Endothelial cell of umbilical vein (primary cell): ENCODE measurements at regions not wholly inside any gene's neighbourhood (a gene's known extent, or its start where the extent isn't known, plus 50 kb on each side); places are given as distances from the start of the nearest gene placed in this dataset.

Experiments
- BruUV-seq: library from RNA; stranded (reverse); fragments of 400-500 nt; replicated peaks from 2 replicates; lab custom pipeline; 2021; lab: Mats Ljungman, UMichigan
- CTCF ChIA-PET: fragments of 300-600, 350-600 bp; sonication (Branson Sonifier 250); formaldehyde crosslinking; loops from one replicate; lab custom pipeline; 2021; ENCODE audit warnings: antibody characterized with exemption, inconsistent platforms; lab: Charles Lee
- POLR2A ChIA-PET: fragments of 300-600, 350-600 bp; sonication (Branson Sonifier 250); formaldehyde crosslinking; loops from one replicate; lab custom pipeline; 2021; ENCODE audit warnings: antibody characterized with exemption, inconsistent platforms; lab: Charles Lee
- DNase-seq: peaks from one replicate; pipeline ENCODE4 v3.0.0-alpha.2; 2011; ENCODE audit warnings: low read depth, low spot score
- FAIRE-seq: peaks from 2 replicates; lab custom pipeline; 2011; peaks lifted over from hg19 to GRCh38; lab: Jason Lieb, UNC
- H2AFZ ChIP-seq: 2 replicates; pipeline ENCODE4 v1.6.0; 2012; ENCODE audit warnings: low read depth, low read length, control low read depth, inconsistent platforms
- H3K27ac ChIP-seq: 2 replicates; pipeline ENCODE4 v1.5.1; 2011; ENCODE audit warnings: low read depth, mild to moderate bottlenecking, control low read depth, low read length, moderate library complexity; ENCODE audit not compliant: insufficient read depth
- H3K27me3 ChIP-seq, 2 experiments: 2 replicates each; pipeline versions ENCODE4 v1.6.0 to v1.6.1; 2011; ENCODE audit warnings: low read length in 2 of 2, mixed read lengths in 1 of 2; ENCODE audit not compliant: control insufficient read depth in 2 of 2, insufficient read depth in 2 of 2
- H3K36me3 ChIP-seq, 2 experiments: 2 replicates in 1 of 2; 3 replicates in 1 of 2; pipeline ENCODE4 v1.5.1; 2011; ENCODE audit warnings: low read length in 2 of 2, mild to moderate bottlenecking in 1 of 2, moderate library complexity in 1 of 2; ENCODE audit not compliant: control insufficient read depth in 2 of 2, insufficient read depth in 2 of 2; ENCODE audit errors: extremely low read depth in 1 of 2
- H3K4me1 ChIP-seq: 3 replicates; pipeline ENCODE4 v1.5.1; 2011; ENCODE audit warnings: mild to moderate bottlenecking, low read length; ENCODE audit not compliant: control insufficient read depth, insufficient read depth; ENCODE audit errors: extremely low read depth
- H3K4me2 ChIP-seq: 2 replicates; pipeline ENCODE4 v1.6.1; 2011; ENCODE audit warnings: low read length, control low read depth, mixed read lengths; ENCODE audit not compliant: insufficient read depth
- H3K4me3 ChIP-seq, 3 experiments: fragments of 200-600 bp in 1 of 3; sonication (generic), shearing (Covaris generic) in 1 of 3; replicated peaks in 1 of 3; 2 replicates each; pipeline ENCODE4 v1.5.1; 2011 to 2016; ENCODE audit warnings: control low read depth in 3 of 3, low read length in 3 of 3, mild to moderate bottlenecking in 2 of 3, inconsistent platforms in 1 of 3, low read depth in 1 of 3, moderate library complexity in 1 of 3; ENCODE audit not compliant: insufficient read depth in 1 of 3
- H3K79me2 ChIP-seq: 2 replicates; pipeline ENCODE4 v1.6.0; 2012; ENCODE audit warnings: low read length, inconsistent platforms; ENCODE audit not compliant: control insufficient read depth, insufficient read depth
- H3K9ac ChIP-seq: replicated peaks from 2 replicates; pipeline ENCODE3; 2011; ENCODE audit warnings: low read length, control low read depth; ENCODE audit not compliant: insufficient read depth; ENCODE audit errors: extremely low read depth
- H3K9me1 ChIP-seq: replicated peaks from 3 replicates; pipeline ENCODE4 v1.6.0; 2011; ENCODE audit warnings: mild to moderate bottlenecking, low read length; ENCODE audit not compliant: control insufficient read depth, insufficient read depth; ENCODE audit errors: extremely low read depth
- H3K9me3 ChIP-seq: replicated peaks from 2 replicates; pipeline ENCODE4 v1.5.1; 2012; ENCODE audit warnings: low read length, inconsistent platforms; ENCODE audit not compliant: control insufficient read depth, insufficient read depth
- H4K20me1 ChIP-seq: replicated peaks from 2 replicates; pipeline ENCODE3; 2011; ENCODE audit warnings: mild to moderate bottlenecking, low read length; ENCODE audit not compliant: control insufficient read depth, insufficient read depth; ENCODE audit errors: extremely low read depth
- EZH2 ChIP-seq: IDR thresholded peaks from 2 replicates; pipeline ENCODE4 v1.6.1; 2012; ENCODE audit warnings: borderline replicate concordance, low read depth, mild to moderate bottlenecking, moderate library complexity, low read length, inconsistent platforms; ENCODE audit not compliant: severe bottlenecking
- FOS ChIP-seq: IDR thresholded peaks from 2 replicates; pipeline ENCODE4 v1.6.1; 2011; ENCODE audit warnings: mild to moderate bottlenecking, low read length, moderate library complexity, borderline replicate concordance; ENCODE audit not compliant: insufficient read depth
- GATA2 ChIP-seq: IDR thresholded peaks from 2 replicates; pipeline ENCODE4 v1.7.0; 2011; ENCODE audit warnings: low read depth, mild to moderate bottlenecking, moderate library complexity, mixed read lengths, low read length; ENCODE audit not compliant: insufficient read length, insufficient read depth
- JUN ChIP-seq: IDR thresholded peaks from 2 replicates; pipeline ENCODE4 v1.6.1; 2011; ENCODE audit warnings: borderline replicate concordance, low read depth; ENCODE audit not compliant: insufficient read length, insufficient read depth
- MYC ChIP-seq: IDR thresholded peaks from one replicate; pipeline ENCODE4 v1.6.1; 2011; ENCODE audit warnings: mild to moderate bottlenecking, low read depth, low read length
- POLR2A ChIP-seq: IDR thresholded peaks from 2 replicates; pipeline ENCODE4 v1.6.1; 2012; ENCODE audit warnings: low read depth, mild to moderate bottlenecking, control low read depth, low read length
- POLR2AphosphoS5 ChIP-seq: IDR thresholded peaks from 2 replicates; pipeline ENCODE4 v1.6.1; 2012; ENCODE audit warnings: low read depth, mild to moderate bottlenecking, control low read depth, low read length, moderate library complexity; ENCODE audit not compliant: insufficient read depth
- dilution Hi-C: fragments of 300-500 bp; cut with MboI; formaldehyde crosslinking; loops from one replicate; pipeline ENCODE4 v1.15.0; 2019; ENCODE audit warnings: low sequenced_read_pairs; ENCODE audit not compliant: extremely low pct_ligation_motif_present
- intact Hi-C: fragments of 100-400 bp; cut with micrococcal nuclease; formaldehyde crosslinking; loops from one replicate; pipeline ENCODE4 v1.10.0; 2022
- TF ChIP-seq, protein P1 (sequence below), 2 donors: IDR thresholded peaks; 1 replicate in 1 of 2; 2 replicates in 1 of 2; pipeline ENCODE4 v1.5.1; 2011; ENCODE audit warnings: low read length in 2 of 2, mild to moderate bottlenecking in 2 of 2, moderate library complexity in 2 of 2, control low read depth in 1 of 2, inconsistent platforms in 1 of 2, low read depth in 1 of 2; ENCODE audit not compliant: insufficient read depth in 1 of 2; ENCODE audit errors: extremely low read depth in 1 of 2
- TF ChIP-seq, protein P2 (sequence below): IDR thresholded peaks from 2 replicates; pipeline ENCODE4 v1.6.1; 2011; ENCODE audit not compliant: insufficient read depth, insufficient read length

DNA sequence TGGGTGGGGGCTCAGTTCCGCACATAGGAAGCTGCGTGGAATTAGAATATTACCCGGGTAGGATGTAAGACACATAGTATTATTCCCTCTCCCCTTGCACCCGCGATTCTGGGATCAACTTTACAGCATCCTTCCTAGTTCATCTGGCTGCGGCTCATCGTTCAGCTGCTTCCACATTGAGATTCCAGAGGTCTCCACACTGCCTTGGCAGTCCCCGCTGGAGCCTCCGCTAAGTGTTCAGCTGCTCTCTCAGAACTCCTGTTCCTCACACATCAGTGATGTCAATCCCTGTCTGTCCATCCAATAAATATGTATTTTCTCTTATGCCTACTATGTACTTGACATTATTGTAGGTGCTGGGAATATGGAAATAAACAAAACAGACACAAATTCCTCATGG lies 135.6 kb upstream of the SYT6 start:
- no peak for DNase-seq
- BruUV-seq, result no TSS peak
- no peak for FAIRE-seq
- ChIA-PET CTCF (no interaction called here), POLR2A (no interaction called here)
- Histone ChIP-seq H3K27me3 (peaks cover 0 to 10% of the 10 kb centered on the region in 2 experiments), H3K4me3 (no peak overlapping the region), H3K9me3 (no peaks in the 10 kb centered on the region), H3K79me2 (no peaks in the 10 kb centered on the region), H3K27ac (no peak overlapping the region), H3K9ac (no peak overlapping the region), H2AFZ (no peak overlapping the region), H3K4me2 (no peak overlapping the region), H4K20me1 (no peaks in the 10 kb centered on the region), H3K36me3 (no peaks in the 10 kb centered on the region), H3K9me1 (no peaks in the 10 kb centered on the region), H3K4me1 (no peaks in the 10 kb centered on the region)
- TF ChIP-seq POLR2AphosphoS5, result no peak
- TF ChIP-seq EZH2, result no peak
- TF ChIP-seq JUN, result no peak
- no peak for TF ChIP-seq POLR2A
- TF ChIP-seq, protein P1, sequence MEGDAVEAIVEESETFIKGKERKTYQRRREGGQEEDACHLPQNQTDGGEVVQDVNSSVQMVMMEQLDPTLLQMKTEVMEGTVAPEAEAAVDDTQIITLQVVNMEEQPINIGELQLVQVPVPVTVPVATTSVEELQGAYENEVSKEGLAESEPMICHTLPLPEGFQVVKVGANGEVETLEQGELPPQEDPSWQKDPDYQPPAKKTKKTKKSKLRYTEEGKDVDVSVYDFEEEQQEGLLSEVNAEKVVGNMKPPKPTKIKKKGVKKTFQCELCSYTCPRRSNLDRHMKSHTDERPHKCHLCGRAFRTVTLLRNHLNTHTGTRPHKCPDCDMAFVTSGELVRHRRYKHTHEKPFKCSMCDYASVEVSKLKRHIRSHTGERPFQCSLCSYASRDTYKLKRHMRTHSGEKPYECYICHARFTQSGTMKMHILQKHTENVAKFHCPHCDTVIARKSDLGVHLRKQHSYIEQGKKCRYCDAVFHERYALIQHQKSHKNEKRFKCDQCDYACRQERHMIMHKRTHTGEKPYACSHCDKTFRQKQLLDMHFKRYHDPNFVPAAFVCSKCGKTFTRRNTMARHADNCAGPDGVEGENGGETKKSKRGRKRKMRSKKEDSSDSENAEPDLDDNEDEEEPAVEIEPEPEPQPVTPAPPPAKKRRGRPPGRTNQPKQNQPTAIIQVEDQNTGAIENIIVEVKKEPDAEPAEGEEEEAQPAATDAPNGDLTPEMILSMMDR (IDR thresholded peaks at IDR 0.05; ENCODE audit: extremely low read depth in 1 of 2, insufficient read depth in 1 of 2, low read depth in 1 of 2, low read length in 2 of 2), result no peak
- no peak for TF ChIP-seq FOS
- TF ChIP-seq, protein P2, sequence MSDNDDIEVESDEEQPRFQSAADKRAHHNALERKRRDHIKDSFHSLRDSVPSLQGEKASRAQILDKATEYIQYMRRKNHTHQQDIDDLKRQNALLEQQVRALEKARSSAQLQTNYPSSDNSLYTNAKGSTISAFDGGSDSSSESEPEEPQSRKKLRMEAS, result no peak
- no peak for TF ChIP-seq MYC
- no peak for TF ChIP-seq GATA2
- dilution Hi-C loops, result no loop called here
- intact Hi-C loops, result no loop called here
